Right renal pelvis (tissue), 4 donors: ENCODE measurements at regions not wholly inside any gene's neighbourhood (a gene's known extent, or its start where the extent isn't known, plus 50 kb on each side); places are given as distances from the start of the nearest gene placed in this dataset.
A peak's percentile ranks its signal among the peaks of the same experiment; 100 is the strongest.

Source experiments
- DNase-seq, 4 donors: peaks; one replicate each; pipeline ENCODE4 v3.0.0-alpha.2; 2013; ENCODE audit warnings: low read depth in 4 of 4, low spot score in 3 of 4, missing footprints in 1 of 4

DNA sequence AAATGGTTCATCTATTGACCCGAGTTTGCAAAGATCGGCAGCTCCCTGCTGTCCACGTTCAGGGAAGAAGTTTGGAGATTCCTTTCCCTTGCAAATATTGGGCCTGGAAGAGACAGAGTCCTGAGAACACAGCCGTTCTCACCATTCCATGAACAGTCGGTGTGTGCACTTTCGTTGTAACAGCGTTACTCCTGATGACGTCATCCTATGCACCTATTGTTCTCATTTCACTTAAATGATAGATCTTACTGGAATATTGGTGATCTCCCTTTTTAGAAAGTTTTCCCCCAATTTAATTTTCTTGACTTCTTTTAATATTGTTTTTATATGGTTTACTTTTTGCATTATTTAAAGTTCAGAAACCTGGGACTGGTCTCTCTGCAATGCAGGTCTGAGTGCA, 320.7 kb upstream of the PFKP start:
- no peak for DNase-seq

DNA sequence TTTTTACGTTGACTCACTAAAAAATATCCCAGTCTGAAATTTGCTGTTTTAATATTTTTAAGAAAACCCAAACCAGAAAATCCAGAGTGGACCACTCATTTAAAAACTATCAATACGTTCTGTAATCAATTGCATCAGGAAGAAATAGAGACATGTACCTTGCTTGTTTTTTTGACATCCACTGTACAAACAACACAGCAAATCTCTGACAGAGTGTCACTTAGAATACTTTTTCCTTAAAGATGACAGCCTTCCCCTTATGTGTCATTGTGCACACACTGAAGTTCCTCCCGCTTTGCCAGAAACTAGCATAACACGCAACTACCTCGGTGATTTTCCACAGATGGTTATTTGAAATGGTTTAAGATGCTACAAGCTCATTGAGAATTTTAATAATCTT, 321.7 kb upstream of the PFKP start:
- DNase-seq, result no peak

DNA sequence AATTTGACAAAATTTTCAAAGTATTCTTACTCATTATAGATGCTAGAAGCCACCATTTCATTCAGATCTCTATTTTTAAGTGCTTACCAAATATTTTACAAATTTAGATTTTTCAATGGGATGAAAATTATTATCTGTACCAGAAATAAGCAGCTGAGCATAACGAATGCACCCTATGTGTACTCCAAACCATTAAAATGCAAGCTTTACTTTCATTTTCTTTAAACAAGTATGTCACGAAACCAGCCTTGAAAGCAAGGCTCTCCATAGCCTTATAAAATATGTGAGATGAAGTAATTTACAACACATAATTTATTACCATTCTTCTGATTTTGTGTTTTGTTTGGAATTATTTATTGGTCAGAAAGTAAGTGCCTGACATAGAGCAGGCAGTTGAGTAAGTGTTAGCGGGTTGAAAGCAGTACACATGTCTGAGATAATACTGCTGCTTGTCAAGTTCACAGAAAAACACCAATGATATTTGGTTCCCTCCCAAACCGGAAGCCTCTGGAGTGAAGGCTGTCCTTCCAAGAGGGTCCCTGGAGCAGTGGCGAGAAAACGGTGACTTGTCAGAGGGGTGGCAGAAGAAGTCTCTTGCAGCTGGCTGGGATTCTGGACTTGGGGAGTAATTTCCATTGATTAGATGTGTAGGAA, 322.7 kb upstream of the PFKP start:
- DNase-seq, result peak in 3 of 4 donors; percentile 10 to 31 (median 23)

DNA sequence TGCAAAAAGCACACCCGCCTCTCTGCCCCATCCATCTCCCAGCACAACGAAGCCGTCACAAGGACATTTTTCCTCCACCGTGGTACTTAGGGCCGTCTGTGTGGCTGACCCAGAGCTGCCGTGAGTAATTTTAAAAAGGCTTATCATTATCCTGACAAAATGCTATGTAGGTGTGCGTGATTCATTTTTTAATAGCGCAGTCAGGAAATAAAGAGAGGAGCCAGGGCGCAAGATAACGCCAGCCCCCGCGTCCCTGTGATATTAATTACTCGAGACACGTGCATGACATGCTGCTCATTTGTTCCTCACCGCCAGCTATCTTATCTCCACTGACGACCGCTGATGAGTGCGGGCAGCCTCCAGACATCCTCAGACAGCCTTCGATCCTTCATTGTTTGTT, 332.7 kb upstream of the PFKP start:
- DNase-seq, result no peak

- no peak for DNase-seq
Measured at GRCh38 chr10:2733278-2733963, 333.9 kb upstream of the PFKP start.

DNA sequence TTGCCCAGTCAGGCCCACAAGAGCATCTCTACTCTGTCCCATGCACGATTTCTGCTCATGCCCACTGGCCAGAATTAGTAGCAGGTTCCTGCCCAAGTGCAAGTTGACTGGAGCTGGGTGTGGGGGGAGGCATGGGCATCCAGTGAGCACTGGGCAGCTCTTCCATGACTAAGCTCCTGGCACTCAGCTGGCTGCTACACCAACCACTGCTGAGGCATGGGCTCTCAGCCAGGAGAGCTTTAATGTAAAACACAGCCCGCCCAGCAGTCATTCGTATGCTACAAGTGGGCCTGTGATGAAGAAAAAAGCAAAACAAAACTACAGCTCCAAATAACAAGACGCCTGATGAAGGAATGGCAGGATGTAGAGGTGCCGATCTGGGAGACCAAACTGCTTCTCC, 335.4 kb upstream of the PFKP start:
- DNase-seq, result no peak

DNA sequence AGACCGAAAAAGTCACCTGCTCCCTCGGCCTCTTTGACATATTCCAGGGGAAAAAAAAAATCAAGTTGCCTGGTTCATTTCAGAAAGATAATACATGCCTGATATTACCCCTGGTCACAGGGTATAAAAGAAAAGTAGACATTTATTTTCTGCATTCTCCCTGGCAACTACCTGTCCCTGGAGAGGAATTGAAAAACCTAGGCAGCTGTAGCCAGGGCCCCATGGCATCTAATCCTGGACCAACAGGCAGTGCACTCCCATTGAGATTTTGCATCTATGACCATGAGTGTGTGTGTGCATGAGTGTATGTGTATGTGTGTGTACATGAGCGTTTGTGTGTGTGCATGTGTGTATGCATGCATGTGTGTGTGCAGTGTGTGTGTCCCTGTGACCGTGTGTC, 338.2 kb upstream of the PFKP start:
- DNase-seq, result no peak

GRCh38 chr10:2728087-2728486, 339.3 kb upstream of the PFKP start:
- no peak for DNase-seq

DNA sequence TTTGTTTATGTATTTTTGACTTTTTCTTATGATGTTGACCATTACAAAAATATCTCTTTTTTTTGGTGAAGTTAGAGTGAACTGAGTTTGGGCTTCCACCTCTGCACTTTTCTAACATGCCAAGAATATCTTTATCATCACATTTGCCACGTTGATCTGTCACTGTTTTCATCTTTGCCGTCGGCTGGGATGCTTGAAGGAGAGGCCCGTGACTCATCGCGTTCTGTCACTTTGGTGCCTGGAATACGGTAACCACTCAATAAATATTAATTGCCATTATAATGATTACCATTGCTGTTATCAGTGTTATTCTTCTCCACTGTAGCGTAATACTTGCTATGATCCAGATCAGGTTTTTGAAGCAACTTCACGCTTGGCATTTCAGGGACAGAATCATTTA, 350.8 kb upstream of the PFKP start:
- no peak for DNase-seq

DNA sequence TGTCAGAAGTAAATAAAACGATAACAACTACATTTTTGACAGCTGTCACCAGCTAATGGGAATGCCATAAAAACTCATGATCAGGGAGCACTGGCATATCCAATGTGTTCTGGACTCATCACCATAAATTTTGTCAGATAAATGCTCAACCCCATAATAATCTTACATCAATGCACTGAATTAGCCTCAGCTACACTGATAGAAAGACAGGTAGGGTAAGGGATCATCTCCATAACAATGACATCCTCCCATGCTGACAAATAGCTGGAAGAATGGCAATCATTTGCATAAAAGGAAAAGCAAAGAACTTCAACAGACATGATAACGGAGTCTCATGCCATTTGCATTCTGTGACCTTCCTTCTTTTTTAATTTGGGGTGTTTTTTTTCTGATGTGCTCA, 352.8 kb upstream of the PFKP start:
- DNase-seq, result no peak

- DNase-seq, result no peak
Measured at GRCh38 chr10:2703953-2704352, 363.4 kb upstream of the PFKP start.

DNA sequence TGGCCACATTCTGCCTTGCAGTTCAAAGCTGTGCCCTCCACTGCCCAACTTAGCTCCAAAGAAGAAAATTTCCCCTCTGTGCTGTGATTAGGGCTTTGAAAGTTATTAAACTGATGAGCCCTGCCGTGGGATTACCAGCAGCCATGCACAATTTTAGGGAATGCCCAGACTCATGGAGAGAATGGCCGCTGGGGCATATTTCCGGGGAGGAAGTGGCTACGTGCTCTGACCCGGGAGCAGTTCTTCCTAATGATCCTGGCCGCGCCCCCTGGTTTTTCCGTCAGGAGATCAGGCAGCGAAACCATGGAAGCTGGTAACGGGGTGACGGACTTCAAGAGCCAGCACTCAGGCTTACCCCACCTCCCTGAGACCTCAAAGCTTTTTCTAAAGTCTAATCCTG, 365.5 kb upstream of the PFKP start:
- no peak for DNase-seq

DNA sequence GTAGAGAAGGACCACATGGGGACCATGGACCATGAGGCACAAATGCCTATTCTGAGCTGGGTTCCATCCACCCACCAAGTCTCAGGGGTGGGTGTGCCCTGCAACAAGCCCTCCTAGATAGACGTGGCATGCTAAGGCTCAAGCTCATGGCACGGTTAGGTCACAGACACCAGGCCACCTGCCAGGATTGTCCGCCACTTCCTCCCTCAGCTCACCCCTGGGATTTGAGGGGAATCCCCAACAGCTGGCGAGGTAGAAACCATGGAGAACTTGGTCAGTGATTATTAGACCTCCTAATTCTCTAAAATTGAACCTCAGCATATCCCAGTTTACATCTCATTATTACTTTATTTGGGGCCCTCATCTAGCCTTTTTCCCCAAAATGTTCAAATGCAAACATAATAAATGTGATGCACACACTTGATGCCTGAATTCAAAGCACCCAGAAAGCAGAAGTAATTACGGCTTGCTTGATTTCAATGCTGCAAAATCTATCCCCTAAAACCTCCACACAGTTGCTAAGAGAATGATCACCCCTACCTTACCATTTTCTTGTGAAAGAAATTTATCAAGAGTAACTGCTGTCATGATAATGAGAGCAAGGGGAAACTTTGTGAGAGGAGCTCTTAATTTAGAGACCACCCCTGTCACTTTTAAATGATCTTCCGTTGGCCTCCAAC, 366.6 kb upstream of the PFKP start:
- DNase-seq, result no peak

- DNase-seq, result no peak
Measured at GRCh38 chr10:2688958-2689357, 378.4 kb upstream of the PFKP start.

DNA sequence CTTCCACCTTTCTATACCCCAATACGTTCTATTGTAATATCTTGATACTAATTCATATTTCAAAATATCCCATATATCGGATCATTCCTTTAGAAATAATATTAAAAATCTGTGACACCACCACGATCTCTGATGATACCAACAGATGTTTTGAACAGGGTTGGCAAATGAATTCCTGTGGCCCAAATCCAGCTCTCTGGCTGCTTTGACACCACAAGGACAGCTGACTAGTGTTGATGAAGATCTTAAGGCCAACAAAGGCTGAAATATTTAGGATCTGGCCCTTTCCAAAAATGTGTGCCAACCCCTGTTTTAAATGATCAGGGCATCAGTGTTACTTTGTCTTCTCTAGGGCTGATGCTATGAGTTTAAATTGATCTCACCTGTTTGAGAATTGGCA, 380.7 kb upstream of the PFKP start:
- DNase-seq, result no peak

DNA sequence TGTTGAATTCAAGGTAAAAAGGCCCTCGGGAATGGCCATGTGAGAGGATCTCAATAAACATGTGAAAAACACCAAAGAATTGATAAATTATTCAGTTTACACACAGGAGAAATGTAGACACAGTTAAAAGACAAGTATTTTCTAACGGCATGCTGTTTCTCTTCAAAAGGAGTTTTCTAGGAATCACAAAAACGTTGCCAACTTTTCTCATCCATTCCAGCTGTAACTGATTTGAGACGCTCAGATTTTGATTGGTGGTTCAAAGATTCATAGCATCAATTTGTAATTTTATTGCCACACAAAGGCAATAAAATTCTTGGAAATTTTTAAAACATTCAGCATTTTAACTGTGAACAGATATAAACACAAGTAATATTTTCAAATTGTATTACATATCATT, 384.9 kb upstream of the PFKP start:
- peak in 2 of 4 donors; percentile 8 to 20 for DNase-seq

- DNase-seq, result no peak
Measured at GRCh38 chr10:2681891-2682290, 385.5 kb upstream of the PFKP start.

- no peak for DNase-seq
Measured at GRCh38 chr10:2680821-2681220, 386.5 kb upstream of the PFKP start.

- DNase-seq, result no peak
Measured at GRCh38 chr10:2679646-2680045, 387.7 kb upstream of the PFKP start.

DNA sequence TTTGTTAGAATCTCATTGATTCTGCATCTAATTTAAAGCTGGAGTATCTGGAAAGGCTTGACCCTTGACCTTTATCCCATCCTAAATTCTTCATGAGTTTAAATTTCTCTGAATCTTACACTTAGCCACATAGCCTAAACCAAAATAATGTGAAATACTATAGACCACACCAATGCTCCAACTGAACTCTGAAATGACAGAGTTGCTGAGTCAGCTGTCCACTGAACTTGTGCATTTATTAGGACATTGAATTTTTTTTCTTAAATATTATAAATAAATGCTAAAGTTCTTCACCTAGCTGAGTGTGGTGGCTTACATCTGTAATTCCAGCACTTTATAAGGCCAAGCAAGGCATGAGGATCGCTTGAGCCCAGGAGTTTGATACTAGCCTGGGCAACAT, 390.9 kb upstream of the PFKP start:
- no peak for DNase-seq

- no peak for DNase-seq
Measured at GRCh38 chr10:2674451-2674850, 392.9 kb upstream of the PFKP start.

- DNase-seq, result no peak
Measured at GRCh38 chr10:2670864-2671263, 396.5 kb upstream of the PFKP start.
